ENCODE measurements at regions not wholly inside any gene's neighbourhood (a gene's known extent, or its start where the extent isn't known, plus 50 kb on each side); places are given as distances from the start of the nearest gene placed in this dataset.

DNA sequence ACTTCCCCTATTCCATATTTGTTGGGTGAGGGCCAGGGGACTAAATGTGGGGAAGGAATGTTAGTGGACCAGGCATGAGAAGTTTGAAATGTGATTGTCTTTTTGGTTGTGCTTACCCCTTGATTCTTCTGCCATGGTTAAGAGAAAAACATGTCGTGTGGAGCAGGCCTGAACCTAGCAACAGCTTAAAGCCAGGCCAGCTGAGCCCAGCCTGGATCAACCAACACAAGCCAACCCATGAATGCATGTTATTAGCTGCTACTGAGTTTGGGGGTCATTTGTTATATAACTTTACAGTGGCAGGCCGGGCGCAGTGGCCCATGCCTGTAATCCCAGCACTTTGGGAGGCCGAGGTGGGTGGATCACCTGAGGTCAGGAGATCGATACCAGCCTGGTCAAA is 52.4 kb upstream of the TRIO start:
- DNase-seq, result no peak
- Histone ChIP-seq H3K27ac (no peak overlapping the region), H3K4me1 (no peaks in the 10 kb centered on the region), H3K4me3 (no peak overlapping the region), H3K36me3 (no peaks in the 10 kb centered on the region), H3K27me3 (no peaks in the 10 kb centered on the region), H3K9me3 (replicated peaks) (no peaks in the 10 kb centered on the region; the same call in 1 of the 2 replicates)

DNA sequence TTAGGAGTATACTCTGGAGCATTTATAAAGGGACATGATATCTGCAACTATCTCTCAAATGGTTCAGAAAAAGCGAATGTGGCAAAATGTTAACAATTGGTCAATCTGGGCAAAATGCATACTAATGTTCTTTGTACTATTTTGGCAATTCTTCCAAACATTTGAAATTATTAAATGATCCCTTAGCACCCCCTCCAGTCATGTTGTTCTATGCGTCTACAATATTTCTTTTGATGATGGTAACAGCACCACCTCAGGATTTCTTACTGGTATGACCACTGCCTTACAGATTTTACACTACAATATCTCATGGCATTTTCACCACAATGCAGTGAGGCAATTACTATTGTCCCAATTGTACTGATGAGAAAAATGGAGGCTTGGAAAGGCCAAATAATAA is 52.9 kb upstream of the TRIO start:
- no peaks in the 10 kb centered on the region for H3K27me3 ChIP-seq
- no peaks in the 10 kb centered on the region for H3K4me1 ChIP-seq
- H3K4me3 ChIP-seq, result no peak overlapping the region
- DNase-seq, result no peak
- H3K27ac ChIP-seq, result no peak overlapping the region
- H3K36me3 ChIP-seq, result no peaks in the 10 kb centered on the region
- no peaks in the 10 kb centered on the region; the same call in 1 of the 2 replicates for H3K9me3 ChIP-seq (replicated peaks)

DNA sequence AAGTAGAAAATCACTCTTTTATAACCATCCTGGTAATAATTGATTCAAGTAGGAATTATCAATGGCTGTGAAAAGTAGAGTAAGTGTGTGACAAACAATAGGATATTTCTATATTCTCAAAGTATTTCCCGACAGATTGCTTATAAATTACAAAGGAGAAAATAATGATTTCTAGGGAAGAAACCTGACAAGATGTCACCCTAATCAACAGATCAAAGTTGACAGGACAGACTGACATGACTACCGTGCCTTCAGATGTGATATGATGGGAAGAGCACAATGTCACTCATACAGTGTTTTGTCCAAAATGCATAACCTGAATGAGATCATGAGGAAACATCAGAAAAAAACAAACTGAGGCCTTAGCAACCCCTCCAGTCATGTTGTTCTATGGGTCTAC is 53.9 kb upstream of the TRIO start:
- no peaks in the 10 kb centered on the region for H3K27me3 ChIP-seq

DNA sequence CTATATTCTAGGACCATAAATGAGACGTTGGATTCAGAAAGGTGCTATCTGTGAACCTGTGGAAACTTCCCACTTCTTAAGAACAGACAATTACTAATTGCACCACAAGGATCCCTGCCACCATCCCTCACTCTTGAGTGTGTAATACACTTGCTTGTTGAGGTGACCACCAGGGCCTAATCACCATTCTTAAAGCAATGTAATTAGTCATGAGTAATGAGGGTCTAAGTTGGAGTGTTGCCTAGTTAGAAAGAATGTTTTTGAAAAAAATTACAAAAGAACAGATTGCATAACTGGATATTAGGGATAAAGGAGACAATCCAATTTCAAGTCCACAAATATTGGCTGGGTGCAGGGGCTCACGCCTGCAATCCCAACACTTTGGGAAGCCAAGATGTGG is 56.9 kb upstream of the TRIO start:
- H3K36me3 ChIP-seq, result no peaks in the 10 kb centered on the region
- H3K4me1 ChIP-seq, result no peaks in the 10 kb centered on the region
- H3K27ac ChIP-seq, result no peak overlapping the region
- no peaks in the 10 kb centered on the region for H3K27me3 ChIP-seq
- no peak overlapping the region for H3K4me3 ChIP-seq
- DNase-seq, result no peak
- H3K9me3 ChIP-seq (replicated peaks), result no peaks in the 10 kb centered on the region; the same call in 1 of the 2 replicates

More for the DNA sequence above, 53.9 kb upstream of the TRIO start:
- Histone ChIP-seq H3K4me1 (no peaks in the 10 kb centered on the region), H3K36me3 (no peaks in the 10 kb centered on the region), H3K9me3 (replicated peaks) (no peaks in the 10 kb centered on the region; the same call in 1 of the 2 replicates), H3K27ac (no peak overlapping the region), H3K4me3 (no peak overlapping the region)
- DNase-seq, result no peak

DNA sequence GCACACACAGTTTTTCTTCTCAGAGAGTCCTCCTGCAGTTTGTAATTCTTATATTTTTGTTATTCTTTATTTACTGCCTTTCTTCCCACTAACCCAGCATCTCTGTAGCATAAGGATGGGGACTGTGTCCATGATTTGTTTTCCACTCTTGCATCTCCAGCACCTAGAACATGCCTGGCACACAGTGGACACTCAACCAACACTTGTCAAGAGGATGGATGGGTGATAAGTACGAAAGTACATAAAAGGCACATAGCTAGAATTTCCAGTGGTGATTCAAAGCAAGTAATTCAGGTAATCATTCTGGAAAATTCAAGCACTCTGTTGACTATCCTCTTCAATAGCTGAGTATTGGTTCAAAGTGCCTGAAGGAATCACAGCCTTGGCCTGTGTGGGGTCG is 60.2 kb upstream of the TRIO start:
- no peak for DNase-seq
- Histone ChIP-seq H3K4me3 (no peak overlapping the region), H3K27ac (no peak overlapping the region), H3K9me3 (replicated peaks) (no peaks in the 10 kb centered on the region), H3K27me3 (no peaks in the 10 kb centered on the region), H3K36me3 (no peaks in the 10 kb centered on the region), H3K4me1 (no peaks in the 10 kb centered on the region)

DNA sequence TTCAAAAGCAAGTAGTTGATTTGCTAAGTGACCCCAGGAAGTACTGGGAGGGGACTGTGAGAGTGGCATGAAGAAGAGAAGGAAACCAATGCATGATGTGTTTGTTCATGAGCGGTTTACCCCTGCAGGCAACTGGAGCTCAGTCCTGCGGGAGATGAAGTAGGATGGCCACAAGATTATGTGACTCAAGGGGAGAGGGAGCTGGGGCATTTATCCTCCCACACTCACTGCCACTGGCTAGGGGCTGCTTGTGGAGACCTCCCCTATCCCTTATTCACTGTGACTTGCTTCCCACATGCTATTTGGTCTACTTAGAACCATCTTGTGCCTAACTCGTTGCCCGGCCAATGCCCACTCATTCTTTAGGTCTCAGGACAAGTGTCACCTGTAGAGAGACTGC is 60.6 kb upstream of the TRIO start:
- Histone ChIP-seq H3K27me3 (no peaks in the 10 kb centered on the region), H3K27ac (no peak overlapping the region), H3K9me3 (replicated peaks) (no peaks in the 10 kb centered on the region), H3K4me3 (no peak overlapping the region), H3K4me1 (no peaks in the 10 kb centered on the region), H3K36me3 (no peaks in the 10 kb centered on the region)
- DNase-seq, result no peak

DNA sequence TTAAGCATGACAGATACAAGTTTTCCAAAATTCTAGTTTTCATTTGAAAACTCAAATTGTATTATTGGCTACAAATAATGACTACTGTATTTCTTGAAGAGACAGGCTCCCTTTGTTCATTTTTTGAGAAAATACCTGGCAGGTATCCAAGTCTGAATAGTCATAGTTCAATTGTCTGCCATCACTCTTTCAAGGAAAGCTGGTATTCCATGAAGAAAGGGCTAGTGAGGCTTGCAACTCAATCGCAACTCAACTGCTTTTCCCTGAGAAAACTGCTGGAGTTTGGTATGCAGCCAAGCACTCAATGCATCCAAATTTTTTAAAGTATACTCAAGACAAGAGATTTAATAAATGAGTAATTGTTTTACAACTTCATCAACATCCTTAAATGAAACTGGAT is 61.4 kb upstream of the TRIO start:
- Histone ChIP-seq H3K9me3 (replicated peaks) (no peaks in the 10 kb centered on the region), H3K27ac (no peak overlapping the region), H3K4me1 (no peaks in the 10 kb centered on the region), H3K4me3 (no peak overlapping the region), H3K27me3 (no peaks in the 10 kb centered on the region), H3K36me3 (no peaks in the 10 kb centered on the region)
- no peak for DNase-seq

DNA sequence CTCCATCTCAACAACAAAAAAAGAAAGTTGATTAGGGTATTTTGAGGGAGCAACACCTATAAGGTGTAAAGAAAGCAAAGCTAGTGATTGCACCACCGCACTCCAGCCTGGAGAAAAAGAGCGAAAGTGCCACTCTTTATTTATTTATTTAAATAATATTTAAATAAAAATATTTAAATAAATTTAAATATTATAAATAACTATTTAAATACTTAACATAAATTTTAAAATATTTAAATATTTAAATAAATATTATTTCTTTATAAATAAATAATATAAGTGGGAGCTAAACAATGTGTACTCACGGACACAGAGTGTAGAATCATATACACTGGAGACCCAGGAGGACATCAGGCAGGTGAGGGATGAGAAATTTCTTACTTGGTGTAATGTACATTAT is 64.4 kb upstream of the TRIO start:
- Histone ChIP-seq H3K27me3 (no peaks in the 10 kb centered on the region), H3K9me3 (replicated peaks) (no peaks in the 10 kb centered on the region), H3K4me1 (no peaks in the 10 kb centered on the region), H3K36me3 (no peaks in the 10 kb centered on the region), H3K27ac (no peak overlapping the region), H3K4me3 (no peak overlapping the region)
- DNase-seq, result no peak

DNA sequence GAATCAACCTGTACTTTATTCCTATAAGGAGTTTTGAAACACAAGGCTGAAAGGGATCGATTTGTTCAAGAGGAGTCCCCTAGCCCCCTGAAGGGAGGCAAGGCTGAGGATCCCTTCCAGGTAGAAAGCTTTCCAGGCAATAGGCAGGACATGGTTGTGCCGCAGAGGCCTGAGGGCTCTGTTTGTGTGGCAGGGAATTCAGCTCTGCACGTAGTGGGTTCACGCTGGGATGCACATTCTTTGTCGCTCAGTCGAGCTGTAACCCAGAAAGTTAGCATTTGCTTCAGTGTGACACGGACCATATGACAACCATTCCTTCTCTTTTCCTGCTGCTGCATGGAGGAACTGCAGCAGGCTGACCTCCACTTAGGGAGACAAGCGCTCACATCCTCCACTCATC is 65.6 kb upstream of the TRIO start:
- no peaks in the 10 kb centered on the region for H3K27me3 ChIP-seq
- no peaks in the 10 kb centered on the region for H3K36me3 ChIP-seq
- no peaks in the 10 kb centered on the region for H3K9me3 ChIP-seq (replicated peaks)
- H3K4me3 ChIP-seq, result no peak overlapping the region
- no peaks in the 10 kb centered on the region for H3K4me1 ChIP-seq
- H3K27ac ChIP-seq, result no peak overlapping the region
- no peak for DNase-seq

DNA sequence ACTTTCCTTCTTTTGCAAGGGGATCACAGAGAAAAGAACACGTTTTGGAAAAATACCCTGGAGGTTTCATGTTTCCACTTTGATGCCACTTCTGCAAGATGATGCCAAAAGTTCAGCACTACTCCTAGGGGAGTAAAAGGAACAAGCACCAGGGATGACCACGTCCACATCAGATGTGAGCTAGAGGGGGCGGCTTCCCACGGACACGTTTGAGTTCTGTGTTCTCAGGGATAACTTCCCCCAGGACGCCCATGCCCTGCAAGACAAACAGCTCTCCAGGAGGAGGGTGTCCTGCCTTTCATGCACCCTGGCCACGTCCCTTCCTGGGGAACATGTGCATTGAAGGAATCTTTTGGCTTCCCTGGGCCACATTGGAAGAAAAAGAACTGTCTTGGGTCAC is 66.6 kb upstream of the TRIO start:
- Histone ChIP-seq H3K4me1 (no peaks in the 10 kb centered on the region), H3K36me3 (no peaks in the 10 kb centered on the region), H3K9me3 (replicated peaks) (no peaks in the 10 kb centered on the region), H3K27ac (no peak overlapping the region), H3K4me3 (no peak overlapping the region), H3K27me3 (no peaks in the 10 kb centered on the region)
- DNase-seq, result no peak

DNA sequence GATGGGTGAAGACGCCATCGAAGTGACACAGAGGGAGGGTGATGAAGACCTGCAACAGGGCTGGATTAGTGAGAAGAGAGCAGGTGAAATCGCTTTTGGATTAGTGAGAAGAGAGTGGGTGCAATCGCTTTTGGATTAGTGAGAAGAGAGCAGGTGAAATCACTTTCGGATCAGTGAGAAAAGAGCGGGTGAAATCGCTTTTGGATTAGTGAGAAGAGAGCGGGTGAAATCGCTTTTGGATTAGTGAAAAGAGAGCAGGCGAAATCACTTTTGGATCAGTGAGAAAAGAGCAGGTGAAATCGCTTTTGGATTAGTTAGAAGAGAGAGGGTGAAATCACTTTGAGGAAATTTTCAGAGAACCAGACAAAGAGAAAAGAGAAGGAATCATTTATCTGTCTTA is 67.2 kb upstream of the TRIO start:
- no peaks in the 10 kb centered on the region for H3K36me3 ChIP-seq
- H3K27me3 ChIP-seq, result no peaks in the 10 kb centered on the region
- H3K27ac ChIP-seq, result no peak overlapping the region
- H3K9me3 ChIP-seq (replicated peaks), result no peaks in the 10 kb centered on the region
- DNase-seq, result no peak
- no peaks in the 10 kb centered on the region for H3K4me1 ChIP-seq
- H3K4me3 ChIP-seq, result no peak overlapping the region

DNA sequence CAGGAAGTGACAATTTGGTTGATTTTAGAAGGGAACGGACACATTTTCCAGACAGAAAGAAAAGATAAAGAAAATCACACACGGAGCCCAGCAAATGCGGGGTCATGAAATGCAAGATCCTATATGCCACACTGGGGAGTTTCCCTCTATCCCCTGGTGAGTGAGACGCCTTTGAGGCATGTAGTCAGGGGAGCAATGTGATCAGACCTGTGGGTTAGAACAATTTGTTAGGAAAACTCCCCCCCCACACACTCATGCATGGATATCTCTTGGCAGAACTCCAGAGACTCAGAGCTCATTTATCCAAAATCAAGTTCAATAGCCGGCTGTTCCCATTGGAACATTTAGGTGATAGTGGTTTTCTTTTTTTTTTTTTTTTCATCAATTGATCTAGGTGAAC is 71.7 kb upstream of the TRIO start:
- DNase-seq, result no peak
- no peaks in the 10 kb centered on the region for H3K36me3 ChIP-seq
- H3K9me3 ChIP-seq (replicated peaks), result no peaks in the 10 kb centered on the region
- no peak overlapping the region for H3K4me3 ChIP-seq
- no peaks in the 10 kb centered on the region for H3K27me3 ChIP-seq
- H3K4me1 ChIP-seq, result no peaks in the 10 kb centered on the region
- no peak overlapping the region for H3K27ac ChIP-seq

DNA sequence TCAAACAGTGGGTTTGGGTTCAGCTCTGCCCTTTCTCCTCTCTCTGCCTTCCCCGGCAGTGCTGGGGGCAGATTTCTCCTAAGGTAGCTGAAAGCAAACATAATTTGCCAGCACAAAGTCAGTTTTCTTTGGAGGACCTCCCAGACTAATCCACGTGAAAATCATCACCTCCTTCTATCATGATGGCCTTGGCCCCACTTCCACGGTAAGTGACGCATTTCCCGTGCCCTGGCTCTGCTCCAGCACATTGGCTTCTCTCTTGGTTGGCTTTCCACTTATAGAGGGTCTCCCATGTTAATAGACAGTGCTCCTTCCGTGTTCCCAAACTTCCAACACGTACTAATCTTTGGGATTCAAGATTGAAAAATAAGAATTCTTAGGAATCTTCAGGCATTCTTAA is 74.1 kb upstream of the TRIO start:
- Histone ChIP-seq H3K27me3 (no peaks in the 10 kb centered on the region), H3K4me3 (no peak overlapping the region), H3K27ac (no peak overlapping the region), H3K36me3 (no peaks in the 10 kb centered on the region), H3K4me1 (no peaks in the 10 kb centered on the region), H3K9me3 (replicated peaks) (no peaks in the 10 kb centered on the region)
- no peak for DNase-seq

DNA sequence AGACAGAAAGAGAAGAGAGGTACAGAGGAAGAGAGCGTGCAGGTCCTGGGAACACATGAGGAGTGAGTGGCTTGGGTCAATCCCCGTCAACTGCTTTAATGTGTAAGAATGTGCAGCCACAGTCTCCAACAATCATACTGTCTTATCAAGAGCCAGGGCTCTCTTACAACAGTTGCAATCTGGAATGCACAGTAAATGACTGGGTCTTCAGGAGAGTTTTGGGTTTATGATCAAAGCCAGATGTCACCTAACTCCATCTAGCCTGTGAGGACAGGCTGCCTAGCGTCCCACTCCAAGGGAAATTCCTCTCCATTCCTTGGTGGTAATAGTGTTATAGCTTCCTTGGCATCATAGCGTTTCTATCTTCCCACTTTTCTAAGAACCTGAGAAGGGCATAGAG is 75.0 kb upstream of the TRIO start:
- DNase-seq, result no peak
- Histone ChIP-seq H3K27ac (no peak overlapping the region), H3K36me3 (no peaks in the 10 kb centered on the region), H3K9me3 (replicated peaks) (no peaks in the 10 kb centered on the region), H3K4me3 (no peak overlapping the region), H3K27me3 (no peaks in the 10 kb centered on the region), H3K4me1 (0 out of 2 replicates have a peak, but pooled peaks cover 2% of the 10 kb centered on the region)

DNA sequence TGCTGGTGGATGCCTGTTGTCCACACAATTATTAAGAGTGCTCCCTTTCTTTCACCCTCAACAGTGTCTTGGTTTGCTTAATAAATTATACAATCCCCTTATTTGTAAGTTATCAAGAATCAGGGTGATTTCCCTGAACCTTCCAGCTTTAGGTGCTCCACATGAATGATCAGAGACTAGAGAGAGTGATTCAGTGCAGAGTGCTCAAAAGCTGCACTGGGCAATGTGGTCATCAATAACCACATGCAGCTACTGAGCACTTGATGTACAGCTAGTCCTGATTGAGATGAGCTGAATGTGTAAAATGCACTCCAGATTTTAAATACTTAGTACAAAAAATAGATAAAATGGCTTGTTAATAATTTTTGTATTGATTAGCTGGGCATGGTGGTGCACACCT is 76.8 kb upstream of the TRIO start:
- no peaks in the 10 kb centered on the region for H3K9me3 ChIP-seq (replicated peaks)
- DNase-seq, result no peak
- H3K27ac ChIP-seq, result no peak overlapping the region
- no peak overlapping the region for H3K4me3 ChIP-seq
- no peaks in the 10 kb centered on the region for H3K27me3 ChIP-seq
- peaks cover 18% of the 10 kb centered on the region for H3K4me1 ChIP-seq
- H3K36me3 ChIP-seq, result no peaks in the 10 kb centered on the region

DNA sequence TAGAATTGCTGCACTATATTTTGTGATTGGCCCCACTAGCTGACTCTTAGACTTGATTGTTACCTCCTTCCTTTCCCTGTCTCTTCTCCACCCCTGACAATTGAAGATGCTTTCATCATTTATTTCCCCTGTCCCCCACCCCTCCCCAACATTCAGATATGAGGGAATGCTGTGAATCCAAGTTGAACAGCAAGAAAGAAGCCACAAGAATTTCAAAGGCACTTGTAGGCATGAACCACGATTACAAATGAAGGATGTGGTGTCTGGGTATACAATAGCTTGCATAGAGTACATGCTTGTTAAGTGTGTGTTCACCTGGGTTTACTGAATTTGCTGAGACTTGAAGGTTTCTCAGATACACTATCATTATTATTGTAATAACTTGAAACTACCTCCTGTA is 78.3 kb upstream of the TRIO start:
- Histone ChIP-seq H3K4me3 (no peak overlapping the region), H3K27me3 (no peaks in the 10 kb centered on the region), H3K36me3 (no peaks in the 10 kb centered on the region), H3K9me3 (replicated peaks) (no peaks in the 10 kb centered on the region), H3K4me1 (peaks cover 19% of the 10 kb centered on the region), H3K27ac (no peak overlapping the region)
- no peak for DNase-seq

DNA sequence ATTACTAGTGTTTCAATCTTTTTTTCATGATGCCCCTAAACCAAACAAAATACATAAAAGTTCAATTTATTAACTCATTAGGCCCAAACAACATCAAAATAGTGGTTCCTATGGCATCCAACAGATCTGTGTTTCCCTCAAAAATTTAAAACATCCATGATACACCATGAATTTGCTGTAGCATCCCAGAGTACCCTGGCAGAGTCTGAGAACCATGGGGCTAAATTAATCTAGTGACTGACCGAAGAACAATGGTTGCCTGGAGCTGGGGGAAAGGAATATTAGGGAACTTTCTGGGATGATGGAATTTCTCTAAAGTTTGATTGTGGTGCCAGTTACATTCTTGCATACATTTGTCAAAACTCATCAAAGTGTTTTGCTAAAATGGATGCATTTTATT is 79.5 kb upstream of the TRIO start:
- H3K4me1 ChIP-seq, result peaks cover 19% of the 10 kb centered on the region
- no peak overlapping the region for H3K27ac ChIP-seq
- no peak overlapping the region for H3K4me3 ChIP-seq
- no peaks in the 10 kb centered on the region for H3K9me3 ChIP-seq (replicated peaks)
- H3K27me3 ChIP-seq, result no peaks in the 10 kb centered on the region
- no peak for DNase-seq
- no peaks in the 10 kb centered on the region for H3K36me3 ChIP-seq

Measured in SJCRH30 (cell line).